ENCODE measurements at regions not wholly inside any gene's neighbourhood (a gene's known extent, or its start where the extent isn't known, plus 50 kb on each side); places are given as distances from the start of the nearest gene placed in this dataset.
A peak's percentile ranks its signal among the peaks of the same experiment; 100 is the strongest.

DNA sequence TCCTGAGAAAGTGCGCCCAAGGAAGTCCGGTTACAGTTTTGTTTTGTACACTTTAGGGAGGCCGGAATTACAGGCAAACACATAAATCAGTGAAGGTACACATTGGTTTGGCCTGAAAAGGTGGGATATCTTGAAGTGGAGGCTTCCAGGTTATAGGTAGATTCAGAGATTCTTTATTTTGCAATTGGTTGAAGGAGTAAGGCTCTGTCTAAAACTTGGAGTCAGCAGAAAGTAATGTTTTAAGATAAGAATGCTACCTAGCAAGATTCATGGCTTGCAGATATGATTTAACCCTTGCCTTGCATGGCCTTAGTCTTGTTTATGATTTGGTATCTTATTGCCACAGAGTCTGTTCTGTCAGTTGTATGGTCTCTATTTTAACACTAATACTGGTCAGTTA lies 165.9 kb upstream of the NDUFV2 start:
- Histone ChIP-seq H3K79me2 (ENCODE audit: control insufficient read depth, insufficient read depth, low read length) (no peaks in the 10 kb centered on the region), H4K20me1 (ENCODE audit: control insufficient read depth, extremely low read depth, insufficient read depth, low read length) (no peaks in the 10 kb centered on the region), H3K4me3 (ENCODE audit: control insufficient read depth in 2 of 3, extremely low read depth in 1 of 3, insufficient read depth in 2 of 3, low read depth in 1 of 3, low read length in 3 of 3) (no peak overlapping the region), H3K9me1 (ENCODE audit: control insufficient read depth, extremely low read depth, insufficient read depth, low read length) (no peaks in the 10 kb centered on the region), H3K9ac (ENCODE audit: control insufficient read depth, extremely low read depth, insufficient read depth, low read length) (no peak overlapping the region), H3K9me3 (ENCODE audit: control insufficient read depth, low read depth, low read length) (no peaks in the 10 kb centered on the region), H3K4me1 (ENCODE audit: control insufficient read depth, extremely low read depth, insufficient read depth, low read length) (peaks cover 19% of the 10 kb centered on the region), H3K4me2 (ENCODE audit: control insufficient read depth, extremely low read depth, insufficient read depth, low read depth, low read length) (no peak overlapping the region), H3K27me3 (ENCODE audit: control insufficient read depth, extremely low read depth, insufficient read depth, low read length) (no peaks in the 10 kb centered on the region), H2AFZ (ENCODE audit: control insufficient read depth, low read length) (no peak overlapping the region), H3K27ac (ENCODE audit: control insufficient read depth, insufficient read depth, low read length) (no peak overlapping the region), H3K36me3 (ENCODE audit: control insufficient read depth in 2 of 2, extremely low read depth in 1 of 2, insufficient read depth in 2 of 2, low read length in 2 of 2) (no peaks in the 10 kb centered on the region)
- dilution Hi-C loops (cut with MboI; ENCODE audit: extremely low pct_ligation_motif_present, low sequenced_read_pairs), result no loop called here
- no peak for DNase-seq (ENCODE audit: low read depth, low spot score)
- FAIRE-seq, result no peak
- TF ChIP-seq, protein P1, sequence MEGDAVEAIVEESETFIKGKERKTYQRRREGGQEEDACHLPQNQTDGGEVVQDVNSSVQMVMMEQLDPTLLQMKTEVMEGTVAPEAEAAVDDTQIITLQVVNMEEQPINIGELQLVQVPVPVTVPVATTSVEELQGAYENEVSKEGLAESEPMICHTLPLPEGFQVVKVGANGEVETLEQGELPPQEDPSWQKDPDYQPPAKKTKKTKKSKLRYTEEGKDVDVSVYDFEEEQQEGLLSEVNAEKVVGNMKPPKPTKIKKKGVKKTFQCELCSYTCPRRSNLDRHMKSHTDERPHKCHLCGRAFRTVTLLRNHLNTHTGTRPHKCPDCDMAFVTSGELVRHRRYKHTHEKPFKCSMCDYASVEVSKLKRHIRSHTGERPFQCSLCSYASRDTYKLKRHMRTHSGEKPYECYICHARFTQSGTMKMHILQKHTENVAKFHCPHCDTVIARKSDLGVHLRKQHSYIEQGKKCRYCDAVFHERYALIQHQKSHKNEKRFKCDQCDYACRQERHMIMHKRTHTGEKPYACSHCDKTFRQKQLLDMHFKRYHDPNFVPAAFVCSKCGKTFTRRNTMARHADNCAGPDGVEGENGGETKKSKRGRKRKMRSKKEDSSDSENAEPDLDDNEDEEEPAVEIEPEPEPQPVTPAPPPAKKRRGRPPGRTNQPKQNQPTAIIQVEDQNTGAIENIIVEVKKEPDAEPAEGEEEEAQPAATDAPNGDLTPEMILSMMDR (optimal IDR thresholded peaks at IDR 0.05 in 1 of 3, IDR thresholded peaks at IDR 0.05 in 1 of 3, conservative IDR thresholded peaks at IDR 0.05 in 1 of 3; ENCODE audit: extremely low read depth in 1 of 3, insufficient read depth in 2 of 3, low read length in 3 of 3), result no peak
- no peak for TF ChIP-seq EZH2 (IDR thresholded peaks at IDR 0.05; ENCODE audit: low read length)

DNA sequence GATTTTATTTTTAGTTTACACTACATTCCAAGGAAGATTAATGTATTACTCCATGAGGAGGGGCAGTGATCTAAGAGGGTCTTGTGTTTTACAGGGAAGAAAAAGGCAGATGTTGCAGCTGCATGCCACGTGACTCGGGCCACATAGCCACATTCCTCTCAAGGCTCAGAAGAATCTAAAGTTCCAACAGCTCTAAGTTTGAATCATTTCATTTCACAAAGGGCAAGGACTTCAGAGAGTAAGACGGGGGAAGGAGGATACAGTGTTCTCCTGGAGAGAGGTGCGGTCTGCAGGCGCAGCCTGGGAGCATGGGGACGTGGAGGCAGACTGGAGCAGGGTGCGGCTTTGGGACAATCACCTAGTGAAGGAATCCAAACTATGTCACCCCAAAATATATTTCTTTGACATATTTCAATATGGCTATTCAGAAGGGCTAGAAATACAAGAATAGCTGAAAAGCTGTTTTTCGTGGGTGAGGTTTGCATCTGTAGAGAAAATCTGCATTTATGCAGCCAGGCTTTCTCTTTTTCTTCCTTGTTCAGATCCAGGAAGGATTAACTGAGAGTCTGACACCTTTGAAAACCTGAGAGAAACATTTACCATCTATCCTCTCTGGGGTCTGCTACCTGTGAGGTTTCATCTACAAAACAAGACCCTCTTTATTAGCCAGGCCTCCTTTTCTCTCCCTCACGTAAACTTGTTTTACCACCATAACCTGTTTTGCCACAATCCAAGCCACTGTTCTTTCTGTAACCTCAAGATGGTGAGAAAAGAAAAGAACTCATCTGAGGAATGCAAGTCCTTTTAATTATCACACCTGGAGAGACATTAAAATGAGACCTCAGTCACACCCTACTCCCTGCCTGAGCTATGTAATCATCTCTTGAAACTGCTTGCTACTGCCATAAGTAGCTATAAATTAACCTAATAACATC lies 165.1 kb upstream of the NDUFV2 start:
- peak overlapping the region; percentile 30 for H3K27ac ChIP-seq (ENCODE audit: control insufficient read depth, insufficient read depth, low read length)
- DNase-seq (ENCODE audit: low read depth, low spot score), result no peak

More for the DNA sequence above, 165.1 kb upstream of the NDUFV2 start:
- H3K4me3 ChIP-seq (ENCODE audit: control insufficient read depth in 2 of 3, extremely low read depth in 1 of 3, insufficient read depth in 2 of 3, low read depth in 1 of 3, low read length in 3 of 3), result no peak overlapping the region
- TF ChIP-seq EZH2 (IDR thresholded peaks at IDR 0.05; ENCODE audit: low read length), result no peak
- TF ChIP-seq, protein P1 (optimal IDR thresholded peaks at IDR 0.05 in 1 of 3, IDR thresholded peaks at IDR 0.05 in 1 of 3, conservative IDR thresholded peaks at IDR 0.05 in 1 of 3; ENCODE audit: extremely low read depth in 1 of 3, insufficient read depth in 2 of 3, low read length in 3 of 3), result no peak
- FAIRE-seq, result peak; percentile 90
- H2AFZ ChIP-seq (ENCODE audit: control insufficient read depth, low read length), result no peak overlapping the region
- no peaks in the 10 kb centered on the region for H3K27me3 ChIP-seq (ENCODE audit: control insufficient read depth, extremely low read depth, insufficient read depth, low read length)
- H3K4me1 ChIP-seq (ENCODE audit: control insufficient read depth, extremely low read depth, insufficient read depth, low read length), result peaks cover 19% of the 10 kb centered on the region
- H3K36me3 ChIP-seq (ENCODE audit: control insufficient read depth in 2 of 2, extremely low read depth in 1 of 2, insufficient read depth in 2 of 2, low read length in 2 of 2), result no peaks in the 10 kb centered on the region
- H3K9ac ChIP-seq (ENCODE audit: control insufficient read depth, extremely low read depth, insufficient read depth, low read length), result no peak overlapping the region
- dilution Hi-C loops (cut with MboI; ENCODE audit: extremely low pct_ligation_motif_present, low sequenced_read_pairs), result no loop called here
- peak overlapping the region; percentile 41 for H3K4me2 ChIP-seq (ENCODE audit: control insufficient read depth, extremely low read depth, insufficient read depth, low read depth, low read length)
- no peaks in the 10 kb centered on the region for H3K9me3 ChIP-seq (ENCODE audit: control insufficient read depth, low read depth, low read length)
- H4K20me1 ChIP-seq (ENCODE audit: control insufficient read depth, extremely low read depth, insufficient read depth, low read length), result no peaks in the 10 kb centered on the region
- H3K9me1 ChIP-seq (ENCODE audit: control insufficient read depth, extremely low read depth, insufficient read depth, low read length), result no peaks in the 10 kb centered on the region
- H3K79me2 ChIP-seq (ENCODE audit: control insufficient read depth, insufficient read depth, low read length), result no peaks in the 10 kb centered on the region
